Fibroblast of mammary gland (primary cell): ENCODE measurements at regions not wholly inside any gene's neighbourhood (a gene's known extent, or its start where the extent isn't known, plus 50 kb on each side); places are given as distances from the start of the nearest gene placed in this dataset.
"Not testable (repeated sequence)": the region's sequence is repeated elsewhere in the genome, so short reads cannot be mapped to it uniquely, and the experiment has no call there.

Experiments used
- DNase-seq: peaks from one replicate; pipeline ENCODE4 v3.0.0-alpha.2; 2010; ENCODE audit warnings: low read depth
- H3K4me3 ChIP-seq: 2 replicates; pipeline ENCODE4 v1.5.1; 2011; ENCODE audit warnings: low read depth, mild to moderate bottlenecking, low read length, moderate library complexity; ENCODE audit not compliant: control insufficient read depth
- TF ChIP-seq, protein P1 (sequence below): conservative IDR thresholded peaks from 2 replicates; pipeline ENCODE4 v1.5.1; 2011; ENCODE audit warnings: low read depth, low read length, inconsistent platforms; ENCODE audit not compliant: control insufficient read depth, insufficient read depth

DNA sequence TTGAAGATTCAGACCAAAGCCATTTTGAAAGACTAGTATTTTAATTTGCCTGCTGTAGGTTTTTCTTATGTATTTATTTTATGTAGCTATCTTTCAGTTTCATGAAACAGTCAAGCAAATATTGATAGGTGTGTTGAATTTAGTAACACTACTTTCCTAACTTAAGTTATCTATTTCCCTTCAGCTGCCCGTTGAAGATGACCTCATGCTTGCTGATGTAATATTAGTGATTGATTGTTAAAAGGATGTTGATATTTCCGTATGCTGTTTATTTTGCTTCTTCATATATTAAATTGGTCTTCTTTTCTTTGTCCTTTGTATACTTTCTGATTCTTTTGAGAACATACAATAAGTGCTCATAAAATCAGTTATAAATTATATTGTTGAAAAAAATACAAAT is 86.8 kb upstream of the CHORDC1 start:
- no peak overlapping the region for H3K4me3 ChIP-seq

DNA sequence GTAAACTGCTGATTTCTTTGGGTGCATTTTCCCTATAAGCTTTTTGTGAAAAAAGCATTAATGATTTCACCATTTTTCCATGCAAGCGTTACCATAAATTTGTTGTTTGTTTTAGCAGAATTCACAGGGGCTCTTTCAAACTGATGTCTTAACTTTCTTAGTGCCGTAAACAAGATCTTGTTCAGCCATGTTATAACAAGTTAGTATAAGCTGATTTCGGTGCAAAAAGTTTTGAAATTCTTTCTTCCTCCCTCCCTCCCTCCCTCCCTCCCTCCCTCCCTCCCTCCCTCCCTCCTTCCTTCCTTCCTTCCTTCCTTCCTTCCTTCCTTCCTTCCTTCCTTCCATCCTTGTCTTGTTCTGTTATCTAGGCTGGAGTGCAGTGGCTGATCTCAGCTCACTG is 71.7 kb upstream of the CHORDC1 start:
- DNase-seq: no peak

More for the DNA sequence above, 86.8 kb upstream of the CHORDC1 start:
- TF ChIP-seq, protein P1, sequence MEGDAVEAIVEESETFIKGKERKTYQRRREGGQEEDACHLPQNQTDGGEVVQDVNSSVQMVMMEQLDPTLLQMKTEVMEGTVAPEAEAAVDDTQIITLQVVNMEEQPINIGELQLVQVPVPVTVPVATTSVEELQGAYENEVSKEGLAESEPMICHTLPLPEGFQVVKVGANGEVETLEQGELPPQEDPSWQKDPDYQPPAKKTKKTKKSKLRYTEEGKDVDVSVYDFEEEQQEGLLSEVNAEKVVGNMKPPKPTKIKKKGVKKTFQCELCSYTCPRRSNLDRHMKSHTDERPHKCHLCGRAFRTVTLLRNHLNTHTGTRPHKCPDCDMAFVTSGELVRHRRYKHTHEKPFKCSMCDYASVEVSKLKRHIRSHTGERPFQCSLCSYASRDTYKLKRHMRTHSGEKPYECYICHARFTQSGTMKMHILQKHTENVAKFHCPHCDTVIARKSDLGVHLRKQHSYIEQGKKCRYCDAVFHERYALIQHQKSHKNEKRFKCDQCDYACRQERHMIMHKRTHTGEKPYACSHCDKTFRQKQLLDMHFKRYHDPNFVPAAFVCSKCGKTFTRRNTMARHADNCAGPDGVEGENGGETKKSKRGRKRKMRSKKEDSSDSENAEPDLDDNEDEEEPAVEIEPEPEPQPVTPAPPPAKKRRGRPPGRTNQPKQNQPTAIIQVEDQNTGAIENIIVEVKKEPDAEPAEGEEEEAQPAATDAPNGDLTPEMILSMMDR: no peak
- DNase-seq: no peak

DNA sequence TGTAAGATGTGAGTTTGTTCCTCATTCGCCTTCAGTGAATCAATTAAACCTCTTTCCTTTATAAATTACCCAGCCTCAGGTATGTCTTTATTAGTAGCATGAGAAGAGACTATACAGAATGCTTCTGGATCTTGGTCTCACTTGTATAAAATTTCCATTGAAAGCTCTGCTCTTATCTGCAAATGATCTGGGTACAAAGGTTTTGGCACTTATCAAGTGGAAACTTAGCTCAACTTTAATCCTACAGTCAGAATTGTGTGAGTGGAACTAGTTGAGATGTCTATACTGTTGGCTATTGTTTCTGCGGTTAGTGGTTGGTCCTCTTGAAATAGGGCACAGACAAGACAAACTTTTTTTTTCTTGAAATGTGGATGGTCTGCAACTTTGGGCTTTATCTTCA is 71.2 kb upstream of the CHORDC1 start:
- no peak for DNase-seq
- no peak overlapping the region for H3K4me3 ChIP-seq
- TF ChIP-seq, protein P1: no peak

More for the DNA sequence above, 71.7 kb upstream of the CHORDC1 start:
- no peak overlapping the region for H3K4me3 ChIP-seq
- TF ChIP-seq, protein P1: no peak

DNA sequence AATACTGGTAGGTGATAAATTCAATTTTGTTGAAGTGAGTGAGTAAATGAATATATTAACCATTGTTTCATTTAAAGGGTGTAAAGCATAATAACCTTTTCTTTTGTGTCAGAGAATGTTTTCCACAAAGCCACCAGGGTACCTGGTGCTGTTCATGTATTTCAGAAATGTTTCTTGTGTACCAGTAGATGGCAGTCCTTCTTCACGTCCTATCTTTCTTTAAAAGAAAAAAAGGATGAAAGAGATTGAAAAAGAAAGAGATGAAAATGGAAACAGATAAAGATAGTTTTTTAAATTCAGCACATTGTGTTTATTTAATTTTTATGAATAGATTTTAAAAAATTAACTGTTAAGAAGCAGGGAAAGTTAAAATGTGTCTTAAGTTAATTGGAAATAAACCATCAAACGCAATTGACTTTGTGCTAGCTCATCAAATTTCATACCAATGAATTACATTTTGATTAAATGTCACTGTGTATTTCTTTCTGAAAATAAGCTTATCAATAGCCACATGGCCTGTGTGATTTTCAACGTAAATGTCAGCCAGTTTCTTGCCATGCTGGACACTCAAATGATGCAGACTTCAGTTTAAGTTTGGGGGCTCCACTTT is 65.5 kb upstream of the CHORDC1 start:
- DNase-seq: peak; percentile 14
- TF ChIP-seq, protein P1: peak; percentile 46
- H3K4me3 ChIP-seq: no peak overlapping the region

DNA sequence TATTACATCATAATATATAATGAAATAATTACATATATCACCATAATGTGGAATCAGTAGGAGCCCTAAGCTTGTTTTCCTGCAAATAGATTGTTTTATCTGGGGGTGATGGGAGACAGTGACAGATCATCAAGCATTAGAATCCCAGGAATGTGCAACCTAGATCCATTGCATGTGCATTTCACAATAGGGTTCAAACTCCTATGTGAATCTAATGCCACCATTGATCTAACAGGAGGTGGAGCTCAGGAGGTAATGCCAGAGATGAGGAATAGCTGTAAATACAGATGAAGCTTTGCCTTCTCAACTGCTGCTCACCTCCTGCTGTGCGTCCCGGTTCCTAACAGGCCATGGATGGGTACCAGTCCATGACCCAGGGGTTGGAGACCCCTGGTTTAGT is 63.8 kb upstream of the CHORDC1 start:
- no peak overlapping the region for H3K4me3 ChIP-seq
- TF ChIP-seq, protein P1: no peak
- DNase-seq: no peak

DNA sequence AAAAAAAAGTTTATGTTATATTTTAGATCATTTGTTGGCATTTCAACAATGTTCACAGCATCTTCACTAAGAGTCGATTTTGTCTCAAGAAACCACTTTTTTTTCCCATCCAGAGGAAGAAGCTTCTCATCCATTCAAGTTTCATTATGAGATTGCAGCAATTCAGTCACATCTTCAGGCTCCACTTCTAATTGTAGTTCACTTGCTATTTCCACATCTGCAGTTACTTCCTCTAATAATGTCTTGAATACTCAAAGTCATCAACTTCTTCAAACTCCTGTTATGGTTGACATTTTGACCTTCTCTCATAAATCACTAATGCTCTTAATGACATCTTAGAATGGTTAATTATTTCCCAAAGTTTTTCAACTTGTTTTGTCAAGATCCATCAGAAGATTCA is 61.3 kb upstream of the CHORDC1 start:
- no peak overlapping the region for H3K4me3 ChIP-seq
- no peak for DNase-seq
- TF ChIP-seq, protein P1: no peak

DNA sequence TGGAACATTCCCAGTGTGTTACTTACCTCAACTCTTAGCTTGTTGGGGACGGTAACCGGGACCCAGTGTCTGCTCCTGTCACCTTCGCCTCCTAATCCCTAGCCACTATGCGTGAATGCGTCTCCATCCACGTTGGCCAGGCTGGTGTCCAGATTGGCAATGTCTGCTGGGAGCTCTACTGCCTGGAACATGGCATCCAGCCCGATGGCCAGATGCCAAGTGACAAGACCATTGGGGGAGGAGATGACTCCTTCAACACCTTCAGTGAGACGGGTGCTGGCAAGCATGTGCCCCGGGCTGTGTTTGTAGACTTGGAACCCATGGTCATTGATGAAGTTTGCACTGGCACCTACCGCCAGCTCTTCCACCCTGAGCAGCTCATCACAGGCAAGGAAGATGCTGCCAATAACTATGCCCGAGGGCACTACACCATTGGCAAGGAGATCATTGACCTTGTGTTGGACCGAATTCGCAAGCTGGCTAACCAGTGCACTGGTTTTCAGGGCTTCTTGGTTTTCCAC is 59.8 kb upstream of the CHORDC1 start:
- H3K4me3 ChIP-seq, DNase-seq: not testable (repeated sequence)
